GM23338 (cell line): ENCODE measurements at regions not wholly inside any gene's neighbourhood (a gene's known extent, or its start where the extent isn't known, plus 50 kb on each side); places are given as distances from the start of the nearest gene placed in this dataset.

Experiments
- ATAC-seq: fragments of 200-7000 bp; cut with Tn5 transposase; 3 replicates; pipeline ENCODE4 v1.9.1; 2020
- DNase-seq: peaks from one replicate; pipeline ENCODE4 v3.0.0-alpha.2; 2015; ENCODE audit warnings: low spot score
- H2AFZ ChIP-seq: fragments of 200-600 bp; sonication (generic); 2 replicates; pipeline ENCODE4 v1.8.0; 2016; ENCODE audit warnings: antibody characterized with exemption, mild to moderate bottlenecking, moderate library complexity
- H3F3A ChIP-seq: fragments of 200-600 bp; sonication (generic); replicated peaks from 2 replicates; pipeline ENCODE4 v1.8.0; 2017; ENCODE audit warnings: antibody characterized with exemption, mixed run types, low read depth
- H3K27ac ChIP-seq: fragments of 200-600 bp; sonication (generic); 2 replicates; pipeline ENCODE4 v1.6.1; 2016; ENCODE audit warnings: low read depth
- H3K27me3 ChIP-seq: fragments of 200-600 bp; sonication (generic); 2 replicates; pipeline ENCODE4 v1.8.0; 2016; ENCODE audit warnings: mild to moderate bottlenecking, mixed run types, moderate library complexity; ENCODE audit not compliant: insufficient read depth
- H3K36me3 ChIP-seq: fragments of 200-600 bp; sonication (generic); 2 replicates; pipeline ENCODE4 v1.8.0; 2016; ENCODE audit warnings: mild to moderate bottlenecking; ENCODE audit not compliant: insufficient read depth
- H3K4me1 ChIP-seq: fragments of 200-600 bp; sonication (generic); 2 replicates; pipeline ENCODE4 v1.8.0; 2016; ENCODE audit warnings: mild to moderate bottlenecking, moderate library complexity; ENCODE audit not compliant: insufficient read depth
- H3K4me2 ChIP-seq: fragments of 200-600 bp; sonication (generic); 2 replicates; pipeline ENCODE4 v1.7.1; 2017; ENCODE audit warnings: mixed run types
- H3K4me3 ChIP-seq: fragments of 200-600 bp; sonication (generic); 2 replicates; pipeline ENCODE4 v1.6.1; 2016; ENCODE audit warnings: mixed run types
- H3K79me2 ChIP-seq: fragments of 200-600 bp; sonication (generic); replicated peaks from 2 replicates; pipeline ENCODE4 v1.8.0; 2017; ENCODE audit warnings: mild to moderate bottlenecking; ENCODE audit not compliant: insufficient read depth
- H3K9me2 ChIP-seq: fragments of 200-600 bp; sonication (generic); 2 replicates; pipeline ENCODE4 v1.8.0; 2017; ENCODE audit not compliant: insufficient read depth
- H4K20me1 ChIP-seq: fragments of 200-600 bp; sonication (generic); replicated peaks from 2 replicates; pipeline ENCODE4 v1.8.0; 2017; ENCODE audit warnings: mild to moderate bottlenecking; ENCODE audit not compliant: insufficient read depth
- H3K27ac Mint-ChIP-seq: 2 replicates; pipeline ENCODE4 v1.8.0; 2020; ENCODE audit warnings: inconsistent platforms, mild to moderate bottlenecking, moderate library complexity, mixed read lengths
- H3K27me3 Mint-ChIP-seq: 3 replicates; pipeline ENCODE4 v1.8.0; 2022; ENCODE audit warnings: low read depth, mild to moderate bottlenecking, moderate library complexity, mixed read lengths, inconsistent platforms; ENCODE audit not compliant: insufficient read depth, poor library complexity
- H3K36me3 Mint-ChIP-seq: 3 replicates; pipeline ENCODE4 v1.8.0; 2021; ENCODE audit warnings: low read depth, mild to moderate bottlenecking, inconsistent platforms, moderate library complexity, mixed read lengths
- H3K4me1 Mint-ChIP-seq: 3 replicates; pipeline ENCODE4 v1.8.0; 2020; ENCODE audit warnings: mild to moderate bottlenecking, inconsistent platforms, mixed read lengths
- H3K4me3 Mint-ChIP-seq: 3 replicates; pipeline ENCODE4 v1.8.0; 2021; ENCODE audit warnings: moderate library complexity, mild to moderate bottlenecking, inconsistent platforms, mixed read lengths
- H3K9me3 Mint-ChIP-seq: 3 replicates; pipeline ENCODE4 v1.8.0; 2020; ENCODE audit warnings: moderate library complexity, mild to moderate bottlenecking, inconsistent platforms, mixed read lengths
- CREB1 ChIP-seq: fragments of 250-450 bp; sonication (Bioruptor Pico); IDR thresholded peaks from 2 replicates; pipeline ENCODE4 v1.5.0; 2020; ENCODE audit warnings: low read depth, mild to moderate bottlenecking, moderate library complexity
- EZH2 ChIP-seq: fragments of 200-600 bp; sonication (generic); IDR thresholded peaks from one replicate; pipeline ENCODE4 v1.8.0; 2017; ENCODE audit warnings: antibody characterized with exemption, mild to moderate bottlenecking, low read depth; ENCODE audit not compliant: unreplicated experiment
- EZH2phosphoT487 ChIP-seq: fragments of 200-600 bp; sonication (generic); IDR thresholded peaks from one replicate; pipeline ENCODE4 v1.8.1; 2018; ENCODE audit warnings: antibody characterized with exemption; ENCODE audit not compliant: unreplicated experiment
- JUNB ChIP-seq: IDR thresholded peaks from one replicate; pipeline ENCODE4 v1.6.1; 2016; ENCODE audit warnings: antibody characterized with exemption; ENCODE audit not compliant: unreplicated experiment
- NANOG ChIP-seq: IDR thresholded peaks from 2 replicates; pipeline ENCODE4 v1.6.1; 2016; ENCODE audit warnings: antibody characterized with exemption, borderline replicate concordance
- POLR2AphosphoS5 ChIP-seq: IDR thresholded peaks from 2 replicates; pipeline ENCODE4 v1.6.1; 2016; ENCODE audit warnings: antibody characterized with exemption, low read depth
- STAT1 ChIP-seq: IDR thresholded peaks from one replicate; pipeline ENCODE4 v1.6.1; 2016; ENCODE audit warnings: antibody characterized with exemption; ENCODE audit not compliant: unreplicated experiment
- ZNF114 ChIP-seq: fragments of 250-450 bp; sonication (Bioruptor Pico); IDR thresholded peaks from 2 replicates; pipeline ENCODE4 v1.5.0; 2020; ENCODE audit warnings: mild to moderate bottlenecking, moderate library complexity
- ZNF331 ChIP-seq: fragments of 250-450 bp; sonication (Bioruptor Pico); IDR thresholded peaks from 2 replicates; pipeline ENCODE4 v1.5.0; 2020; ENCODE audit warnings: low read depth, mild to moderate bottlenecking, moderate library complexity
- TF ChIP-seq, protein P1 (sequence below): IDR thresholded peaks from one replicate; pipeline ENCODE4 v1.6.1; 2018; ENCODE audit warnings: antibody characterized with exemption; ENCODE audit not compliant: unreplicated experiment
- TF ChIP-seq, protein P2 (sequence below): IDR thresholded peaks from 2 replicates; pipeline ENCODE4 v1.6.1; 2016; ENCODE audit warnings: antibody characterized with exemption
- TF ChIP-seq, protein P3 (sequence below): fragments of 250-450 bp; sonication (Bioruptor Pico); IDR thresholded peaks from 2 replicates; pipeline ENCODE4 v1.5.0; 2020; ENCODE audit warnings: mild to moderate bottlenecking, moderate library complexity
- TF ChIP-seq, protein P4 (sequence below), 2 experiments: fragments of 200-600 bp in 1 of 2; sonication (generic) in 1 of 2; conservative IDR thresholded peaks; 2 replicates each; pipeline versions ENCODE4 v1.5.1 to v1.6.1; 2016 to 2017; ENCODE audit warnings: antibody characterized with exemption in 2 of 2, low read depth in 2 of 2, mild to moderate bottlenecking in 2 of 2, moderate library complexity in 1 of 2

DNA sequence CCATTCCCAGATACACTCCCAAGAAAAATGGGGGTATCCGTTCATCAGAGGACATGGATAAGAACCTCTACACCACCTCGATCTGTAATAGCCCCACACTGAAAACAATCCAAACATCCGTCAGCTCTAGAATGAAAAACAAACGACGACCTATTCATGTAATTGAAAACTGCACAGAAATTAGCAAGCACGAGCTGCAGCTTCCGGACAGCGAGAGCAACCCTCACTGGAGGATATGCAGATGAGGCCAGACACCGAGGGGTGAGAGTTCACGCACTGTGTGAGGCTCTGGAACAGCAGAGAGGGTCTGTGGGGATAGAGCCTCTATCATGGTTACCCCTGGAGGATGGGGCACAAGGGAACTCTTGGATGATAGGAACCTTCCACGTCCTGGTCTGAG is 143.9 kb upstream of the NCOR2 start:
- H3K9me3 Mint-ChIP-seq = peaks cover 9% of the 10 kb centered on the region
- H3K27ac Mint-ChIP-seq = no peak overlapping the region
- no peaks in the 10 kb centered on the region for H4K20me1 ChIP-seq
- H3K4me1 Mint-ChIP-seq = peaks cover 4% of the 10 kb centered on the region
- ATAC-seq (no peak), DNase-seq (no peak)
- no peak overlapping the region for H3K4me3 Mint-ChIP-seq
- H3K36me3 ChIP-seq = no peaks in the 10 kb centered on the region
- H3F3A ChIP-seq = no peaks in the 10 kb centered on the region
- TF ChIP-seq ZNF114 (no peak), ZNF331 (CRISPR knock-in tag) (no peak), NANOG (no peak), EZH2 (no peak), CREB1 (CRISPR knock-in tag) (no peak), STAT1 (no peak), EZH2phosphoT487 (no peak), JUNB (no peak), POLR2AphosphoS5 (no peak)
- TF ChIP-seq, protein P1, sequence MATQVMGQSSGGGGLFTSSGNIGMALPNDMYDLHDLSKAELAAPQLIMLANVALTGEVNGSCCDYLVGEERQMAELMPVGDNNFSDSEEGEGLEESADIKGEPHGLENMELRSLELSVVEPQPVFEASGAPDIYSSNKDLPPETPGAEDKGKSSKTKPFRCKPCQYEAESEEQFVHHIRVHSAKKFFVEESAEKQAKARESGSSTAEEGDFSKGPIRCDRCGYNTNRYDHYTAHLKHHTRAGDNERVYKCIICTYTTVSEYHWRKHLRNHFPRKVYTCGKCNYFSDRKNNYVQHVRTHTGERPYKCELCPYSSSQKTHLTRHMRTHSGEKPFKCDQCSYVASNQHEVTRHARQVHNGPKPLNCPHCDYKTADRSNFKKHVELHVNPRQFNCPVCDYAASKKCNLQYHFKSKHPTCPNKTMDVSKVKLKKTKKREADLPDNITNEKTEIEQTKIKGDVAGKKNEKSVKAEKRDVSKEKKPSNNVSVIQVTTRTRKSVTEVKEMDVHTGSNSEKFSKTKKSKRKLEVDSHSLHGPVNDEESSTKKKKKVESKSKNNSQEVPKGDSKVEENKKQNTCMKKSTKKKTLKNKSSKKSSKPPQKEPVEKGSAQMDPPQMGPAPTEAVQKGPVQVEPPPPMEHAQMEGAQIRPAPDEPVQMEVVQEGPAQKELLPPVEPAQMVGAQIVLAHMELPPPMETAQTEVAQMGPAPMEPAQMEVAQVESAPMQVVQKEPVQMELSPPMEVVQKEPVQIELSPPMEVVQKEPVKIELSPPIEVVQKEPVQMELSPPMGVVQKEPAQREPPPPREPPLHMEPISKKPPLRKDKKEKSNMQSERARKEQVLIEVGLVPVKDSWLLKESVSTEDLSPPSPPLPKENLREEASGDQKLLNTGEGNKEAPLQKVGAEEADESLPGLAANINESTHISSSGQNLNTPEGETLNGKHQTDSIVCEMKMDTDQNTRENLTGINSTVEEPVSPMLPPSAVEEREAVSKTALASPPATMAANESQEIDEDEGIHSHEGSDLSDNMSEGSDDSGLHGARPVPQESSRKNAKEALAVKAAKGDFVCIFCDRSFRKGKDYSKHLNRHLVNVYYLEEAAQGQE = no peak
- TF ChIP-seq, protein P2, sequence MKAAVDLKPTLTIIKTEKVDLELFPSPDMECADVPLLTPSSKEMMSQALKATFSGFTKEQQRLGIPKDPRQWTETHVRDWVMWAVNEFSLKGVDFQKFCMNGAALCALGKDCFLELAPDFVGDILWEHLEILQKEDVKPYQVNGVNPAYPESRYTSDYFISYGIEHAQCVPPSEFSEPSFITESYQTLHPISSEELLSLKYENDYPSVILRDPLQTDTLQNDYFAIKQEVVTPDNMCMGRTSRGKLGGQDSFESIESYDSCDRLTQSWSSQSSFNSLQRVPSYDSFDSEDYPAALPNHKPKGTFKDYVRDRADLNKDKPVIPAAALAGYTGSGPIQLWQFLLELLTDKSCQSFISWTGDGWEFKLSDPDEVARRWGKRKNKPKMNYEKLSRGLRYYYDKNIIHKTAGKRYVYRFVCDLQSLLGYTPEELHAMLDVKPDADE = no peak
- TF ChIP-seq, protein P3, sequence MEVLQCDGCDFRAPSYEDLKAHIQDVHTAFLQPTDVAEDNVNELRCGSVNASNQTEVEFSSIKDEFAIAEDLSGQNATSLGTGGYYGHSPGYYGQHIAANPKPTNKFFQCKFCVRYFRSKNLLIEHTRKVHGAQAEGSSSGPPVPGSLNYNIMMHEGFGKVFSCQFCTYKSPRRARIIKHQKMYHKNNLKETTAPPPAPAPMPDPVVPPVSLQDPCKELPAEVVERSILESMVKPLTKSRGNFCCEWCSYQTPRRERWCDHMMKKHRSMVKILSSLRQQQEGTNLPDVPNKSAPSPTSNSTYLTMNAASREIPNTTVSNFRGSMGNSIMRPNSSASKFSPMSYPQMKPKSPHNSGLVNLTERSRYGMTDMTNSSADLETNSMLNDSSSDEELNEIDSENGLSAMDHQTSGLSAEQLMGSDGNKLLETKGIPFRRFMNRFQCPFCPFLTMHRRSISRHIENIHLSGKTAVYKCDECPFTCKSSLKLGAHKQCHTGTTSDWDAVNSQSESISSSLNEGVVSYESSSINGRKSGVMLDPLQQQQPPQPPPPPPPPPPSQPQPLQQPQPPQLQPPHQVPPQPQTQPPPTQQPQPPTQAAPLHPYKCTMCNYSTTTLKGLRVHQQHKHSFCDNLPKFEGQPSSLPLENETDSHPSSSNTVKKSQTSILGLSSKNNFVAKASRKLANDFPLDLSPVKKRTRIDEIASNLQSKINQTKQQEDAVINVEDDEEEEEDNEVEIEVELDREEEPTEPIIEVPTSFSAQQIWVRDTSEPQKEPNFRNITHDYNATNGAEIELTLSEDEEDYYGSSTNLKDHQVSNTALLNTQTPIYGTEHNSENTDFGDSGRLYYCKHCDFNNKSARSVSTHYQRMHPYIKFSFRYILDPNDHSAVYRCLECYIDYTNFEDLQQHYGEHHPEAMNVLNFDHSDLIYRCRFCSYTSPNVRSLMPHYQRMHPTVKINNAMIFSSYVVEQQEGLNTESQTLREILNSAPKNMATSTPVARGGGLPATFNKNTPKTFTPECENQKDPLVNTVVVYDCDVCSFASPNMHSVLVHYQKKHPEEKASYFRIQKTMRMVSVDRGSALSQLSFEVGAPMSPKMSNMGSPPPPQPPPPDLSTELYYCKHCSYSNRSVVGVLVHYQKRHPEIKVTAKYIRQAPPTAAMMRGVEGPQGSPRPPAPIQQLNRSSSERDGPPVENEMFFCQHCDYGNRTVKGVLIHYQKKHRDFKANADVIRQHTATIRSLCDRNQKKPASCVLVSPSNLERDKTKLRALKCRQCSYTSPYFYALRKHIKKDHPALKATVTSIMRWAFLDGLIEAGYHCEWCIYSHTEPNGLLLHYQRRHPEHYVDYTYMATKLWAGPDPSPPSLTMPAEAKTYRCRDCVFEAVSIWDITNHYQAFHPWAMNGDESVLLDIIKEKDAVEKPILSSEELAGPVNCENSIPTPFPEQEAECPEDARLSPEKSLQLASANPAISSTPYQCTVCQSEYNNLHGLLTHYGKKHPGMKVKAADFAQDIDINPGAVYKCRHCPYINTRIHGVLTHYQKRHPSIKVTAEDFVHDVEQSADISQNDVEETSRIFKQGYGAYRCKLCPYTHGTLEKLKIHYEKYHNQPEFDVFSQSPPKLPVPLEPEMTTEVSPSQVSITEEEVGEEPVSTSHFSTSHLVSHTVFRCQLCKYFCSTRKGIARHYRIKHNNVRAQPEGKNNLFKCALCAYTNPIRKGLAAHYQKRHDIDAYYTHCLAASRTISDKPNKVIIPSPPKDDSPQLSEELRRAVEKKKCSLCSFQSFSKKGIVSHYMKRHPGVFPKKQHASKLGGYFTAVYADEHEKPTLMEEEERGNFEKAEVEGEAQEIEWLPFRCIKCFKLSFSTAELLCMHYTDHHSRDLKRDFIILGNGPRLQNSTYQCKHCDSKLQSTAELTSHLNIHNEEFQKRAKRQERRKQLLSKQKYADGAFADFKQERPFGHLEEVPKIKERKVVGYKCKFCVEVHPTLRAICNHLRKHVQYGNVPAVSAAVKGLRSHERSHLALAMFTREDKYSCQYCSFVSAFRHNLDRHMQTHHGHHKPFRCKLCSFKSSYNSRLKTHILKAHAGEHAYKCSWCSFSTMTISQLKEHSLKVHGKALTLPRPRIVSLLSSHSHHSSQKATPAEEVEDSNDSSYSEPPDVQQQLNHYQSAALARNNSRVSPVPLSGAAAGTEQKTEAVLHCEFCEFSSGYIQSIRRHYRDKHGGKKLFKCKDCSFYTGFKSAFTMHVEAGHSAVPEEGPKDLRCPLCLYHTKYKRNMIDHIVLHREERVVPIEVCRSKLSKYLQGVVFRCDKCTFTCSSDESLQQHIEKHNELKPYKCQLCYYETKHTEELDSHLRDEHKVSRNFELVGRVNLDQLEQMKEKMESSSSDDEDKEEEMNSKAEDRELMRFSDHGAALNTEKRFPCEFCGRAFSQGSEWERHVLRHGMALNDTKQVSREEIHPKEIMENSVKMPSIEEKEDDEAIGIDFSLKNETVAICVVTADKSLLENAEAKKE (CRISPR knock-in tag) = no peak
- TF ChIP-seq, protein P4, sequence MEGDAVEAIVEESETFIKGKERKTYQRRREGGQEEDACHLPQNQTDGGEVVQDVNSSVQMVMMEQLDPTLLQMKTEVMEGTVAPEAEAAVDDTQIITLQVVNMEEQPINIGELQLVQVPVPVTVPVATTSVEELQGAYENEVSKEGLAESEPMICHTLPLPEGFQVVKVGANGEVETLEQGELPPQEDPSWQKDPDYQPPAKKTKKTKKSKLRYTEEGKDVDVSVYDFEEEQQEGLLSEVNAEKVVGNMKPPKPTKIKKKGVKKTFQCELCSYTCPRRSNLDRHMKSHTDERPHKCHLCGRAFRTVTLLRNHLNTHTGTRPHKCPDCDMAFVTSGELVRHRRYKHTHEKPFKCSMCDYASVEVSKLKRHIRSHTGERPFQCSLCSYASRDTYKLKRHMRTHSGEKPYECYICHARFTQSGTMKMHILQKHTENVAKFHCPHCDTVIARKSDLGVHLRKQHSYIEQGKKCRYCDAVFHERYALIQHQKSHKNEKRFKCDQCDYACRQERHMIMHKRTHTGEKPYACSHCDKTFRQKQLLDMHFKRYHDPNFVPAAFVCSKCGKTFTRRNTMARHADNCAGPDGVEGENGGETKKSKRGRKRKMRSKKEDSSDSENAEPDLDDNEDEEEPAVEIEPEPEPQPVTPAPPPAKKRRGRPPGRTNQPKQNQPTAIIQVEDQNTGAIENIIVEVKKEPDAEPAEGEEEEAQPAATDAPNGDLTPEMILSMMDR (conservative IDR thresholded peaks at IDR 0.05; ENCODE audit: low read depth in 2 of 2) = no peak
- H3K9me2 ChIP-seq = no peaks in the 10 kb centered on the region
- peaks cover 9% of the 10 kb centered on the region for H3K27me3 Mint-ChIP-seq
- H3K27ac ChIP-seq = no peak overlapping the region
- H3K4me2 ChIP-seq = no peak overlapping the region
- H3K4me3 ChIP-seq = no peak overlapping the region
- H3K79me2 ChIP-seq = no peaks in the 10 kb centered on the region
- H2AFZ ChIP-seq = no peak overlapping the region
- H3K27me3 ChIP-seq = no peaks in the 10 kb centered on the region
- no peaks in the 10 kb centered on the region for H3K4me1 ChIP-seq
- no peaks in the 10 kb centered on the region; the same call in 2 of the 3 replicates for H3K36me3 Mint-ChIP-seq
